ENCODE measurements at regions not wholly inside any gene's neighbourhood (a gene's known extent, or its start where the extent isn't known, plus 50 kb on each side); places are given as distances from the start of the nearest gene placed in this dataset.

DNA sequence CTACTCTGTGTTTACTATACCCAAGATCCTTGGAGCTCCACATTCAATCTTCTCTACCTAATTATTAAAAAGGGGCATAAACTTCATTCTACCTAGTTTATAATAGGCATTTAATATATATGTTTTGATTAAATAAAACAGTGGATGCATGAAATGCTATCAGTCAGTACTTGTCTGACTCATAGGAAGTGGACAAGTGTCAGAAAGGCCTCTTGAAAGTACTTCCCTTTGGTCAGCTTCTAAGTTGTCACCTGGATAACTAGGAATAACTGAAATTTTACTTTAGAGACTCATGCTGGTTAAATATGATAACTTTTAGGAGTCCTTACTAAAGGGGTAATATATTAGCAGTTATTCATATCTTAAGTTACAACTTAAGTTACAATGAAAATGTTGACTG, 329.8 kb downstream of the KLF5 start:
- Histone ChIP-seq H3K4me2 (ENCODE audit: low read length) (no peak overlapping the region), H3K27ac (ENCODE audit: low read depth, low read length) (no peak overlapping the region), H3K9me3 (ENCODE audit: control insufficient read depth in 1 of 2, insufficient read depth in 1 of 2, low read depth in 1 of 2, low read length in 2 of 2) (no peaks in the 10 kb centered on the region), H4K20me1 (ENCODE audit: insufficient read depth) (no peaks in the 10 kb centered on the region), H3K36me3 (ENCODE audit: control insufficient read depth in 1 of 2, insufficient read depth in 2 of 2, low read length in 2 of 2) (no peaks in the 10 kb centered on the region), H3K79me2 (ENCODE audit: insufficient read depth, low read length) (no peaks in the 10 kb centered on the region), H3K9me2 (ENCODE audit: insufficient read depth) (no peaks in the 10 kb centered on the region), H3K27me3 (ENCODE audit: insufficient read depth, low read length) (no peaks in the 10 kb centered on the region), H2AFZ (ENCODE audit: low read depth, low read length, poor library complexity, severe bottlenecking) (no peak overlapping the region), H3K4me1 (ENCODE audit: control insufficient read depth in 1 of 2, insufficient read depth in 2 of 2, low read length in 2 of 2) (no peaks in the 10 kb centered on the region), H3K4me3 (replicated peaks in 1 of 2; ENCODE audit: low read depth in 1 of 2, low read length in 2 of 2) (no peak overlapping the region), H3K9ac (ENCODE audit: low read length) (no peak overlapping the region)
- RAD21 ChIA-PET (ENCODE audit: low non-redundant PET in 1 of 2, low total read pairs in 2 of 2, uncharacterized antibody in 2 of 2, unreplicated experiment in 2 of 2), result no interaction called here
- DNase-seq (ENCODE audit: low read depth, low spot score) (no peak), ATAC-seq (no peak)
- no TSS peak for BruUV-seq (replicated peaks)
- POLR2A ChIA-PET, result interaction anchor here (0.7 kb wide), 1 partner anchor 22 kb away, joined by 3 read pairs; no protein-coding TSS in a partner anchor
- intact Hi-C loops (cut with micrococcal nuclease), result no loop called here
- CTCF ChIA-PET, result no interaction called here
- TF ChIP-seq, protein P1, sequence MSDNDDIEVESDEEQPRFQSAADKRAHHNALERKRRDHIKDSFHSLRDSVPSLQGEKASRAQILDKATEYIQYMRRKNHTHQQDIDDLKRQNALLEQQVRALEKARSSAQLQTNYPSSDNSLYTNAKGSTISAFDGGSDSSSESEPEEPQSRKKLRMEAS (IDR thresholded peaks at IDR 0.05), result no peak
- no peak for TF ChIP-seq SIN3A (IDR thresholded peaks at IDR 0.05; ENCODE audit: low read depth)
- no peak for TF ChIP-seq TCF7L2 (IDR thresholded peaks at IDR 0.05; ENCODE audit: borderline replicate concordance, extremely low read depth, insufficient read depth, insufficient read length)
- TF ChIP-seq CEBPB (IDR thresholded peaks at IDR 0.05; ENCODE audit: low read depth), result no peak
- no peak for TF ChIP-seq POLR2AphosphoS5 (IDR thresholded peaks at IDR 0.05; ENCODE audit: low read depth, low read length)
- TF ChIP-seq EGR1 (IDR thresholded peaks at IDR 0.05; ENCODE audit: low read depth), result no peak

DNA sequence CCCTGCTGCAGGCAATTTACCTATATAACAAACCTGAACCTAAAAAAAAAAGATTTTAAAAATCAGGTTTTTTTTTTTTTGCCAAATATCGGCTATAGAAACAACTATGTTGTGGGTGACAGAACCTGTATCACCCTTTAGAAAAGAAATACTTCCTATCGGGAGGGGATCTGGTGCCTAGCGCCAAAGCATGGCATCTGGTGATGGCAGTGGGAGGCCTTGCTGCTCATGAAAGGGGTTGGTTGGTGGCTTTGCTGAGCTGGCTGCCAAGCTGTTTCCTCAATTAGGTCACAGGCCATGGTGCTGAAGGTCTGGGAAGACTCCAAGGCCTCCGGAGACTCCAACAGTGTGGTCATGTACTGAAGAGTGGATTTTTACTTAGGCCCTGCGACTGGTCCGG, 328.5 kb downstream of the KLF5 start:
- Histone ChIP-seq H3K27ac (ENCODE audit: low read depth, low read length) (no peak overlapping the region), H3K79me2 (ENCODE audit: insufficient read depth, low read length) (no peaks in the 10 kb centered on the region), H3K4me1 (ENCODE audit: control insufficient read depth in 1 of 2, insufficient read depth in 2 of 2, low read length in 2 of 2) (no peaks in the 10 kb centered on the region), H3K9me2 (ENCODE audit: insufficient read depth) (no peaks in the 10 kb centered on the region), H2AFZ (ENCODE audit: low read depth, low read length, poor library complexity, severe bottlenecking) (no peak overlapping the region), H3K4me2 (ENCODE audit: low read length) (no peak overlapping the region), H4K20me1 (ENCODE audit: insufficient read depth) (no peaks in the 10 kb centered on the region), H3K9me3 (ENCODE audit: control insufficient read depth in 1 of 2, insufficient read depth in 1 of 2, low read depth in 1 of 2, low read length in 2 of 2) (no peaks in the 10 kb centered on the region), H3K36me3 (ENCODE audit: control insufficient read depth in 1 of 2, insufficient read depth in 2 of 2, low read length in 2 of 2) (no peaks in the 10 kb centered on the region), H3K4me3 (replicated peaks in 1 of 2; ENCODE audit: low read depth in 1 of 2, low read length in 2 of 2) (no peak overlapping the region), H3K27me3 (ENCODE audit: insufficient read depth, low read length) (no peaks in the 10 kb centered on the region), H3K9ac (ENCODE audit: low read length) (no peak overlapping the region)
- BruUV-seq (replicated peaks), result no TSS peak
- DNase-seq (ENCODE audit: low read depth, low spot score) (no peak), ATAC-seq (no peak)
- ChIA-PET RAD21 (ENCODE audit: low non-redundant PET in 1 of 2, low total read pairs in 2 of 2, uncharacterized antibody in 2 of 2, unreplicated experiment in 2 of 2) (no interaction called here), CTCF (no interaction called here), POLR2A (no interaction called here)
- intact Hi-C loops (cut with micrococcal nuclease), result no loop called here
- TF ChIP-seq YY1 (IDR thresholded peaks at IDR 0.05; ENCODE audit: extremely low read depth, insufficient replicate concordance, low read depth, low read length) (no peak), FOSL1 (IDR thresholded peaks at IDR 0.05; ENCODE audit: low read depth) (no peak), SP1 (IDR thresholded peaks at IDR 0.05; ENCODE audit: low read depth) (no peak), JUND (IDR thresholded peaks at IDR 0.05) (no peak), ZNF274 (IDR thresholded peaks at IDR 0.05; ENCODE audit: low read depth, low read length) (no peak), EZH2 (IDR thresholded peaks at IDR 0.05) (no peak), SRF (IDR thresholded peaks at IDR 0.05; ENCODE audit: low read depth) (no peak), POLR2A (IDR thresholded peaks at IDR 0.05; ENCODE audit: borderline replicate concordance, extremely low read depth, insufficient read depth, insufficient read length) (no peak), POLR2AphosphoS5 (IDR thresholded peaks at IDR 0.05; ENCODE audit: low read depth, low read length) (no peak), EZH2phosphoT487 (IDR thresholded peaks at IDR 0.05; ENCODE audit: borderline replicate concordance) (no peak), CEBPB (IDR thresholded peaks at IDR 0.05; ENCODE audit: low read depth) (no peak), ZFX (IDR thresholded peaks at IDR 0.05) (no peak)
- TF ChIP-seq, protein P2, sequence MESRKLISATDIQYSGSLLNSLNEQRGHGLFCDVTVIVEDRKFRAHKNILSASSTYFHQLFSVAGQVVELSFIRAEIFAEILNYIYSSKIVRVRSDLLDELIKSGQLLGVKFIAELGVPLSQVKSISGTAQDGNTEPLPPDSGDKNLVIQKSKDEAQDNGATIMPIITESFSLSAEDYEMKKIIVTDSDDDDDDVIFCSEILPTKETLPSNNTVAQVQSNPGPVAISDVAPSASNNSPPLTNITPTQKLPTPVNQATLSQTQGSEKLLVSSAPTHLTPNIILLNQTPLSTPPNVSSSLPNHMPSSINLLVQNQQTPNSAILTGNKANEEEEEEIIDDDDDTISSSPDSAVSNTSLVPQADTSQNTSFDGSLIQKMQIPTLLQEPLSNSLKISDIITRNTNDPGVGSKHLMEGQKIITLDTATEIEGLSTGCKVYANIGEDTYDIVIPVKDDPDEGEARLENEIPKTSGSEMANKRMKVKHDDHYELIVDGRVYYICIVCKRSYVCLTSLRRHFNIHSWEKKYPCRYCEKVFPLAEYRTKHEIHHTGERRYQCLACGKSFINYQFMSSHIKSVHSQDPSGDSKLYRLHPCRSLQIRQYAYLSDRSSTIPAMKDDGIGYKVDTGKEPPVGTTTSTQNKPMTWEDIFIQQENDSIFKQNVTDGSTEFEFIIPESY (IDR thresholded peaks at IDR 0.05; ENCODE audit: extremely low read depth, insufficient replicate concordance, low read length), result no peak
- TF ChIP-seq, protein P3, sequence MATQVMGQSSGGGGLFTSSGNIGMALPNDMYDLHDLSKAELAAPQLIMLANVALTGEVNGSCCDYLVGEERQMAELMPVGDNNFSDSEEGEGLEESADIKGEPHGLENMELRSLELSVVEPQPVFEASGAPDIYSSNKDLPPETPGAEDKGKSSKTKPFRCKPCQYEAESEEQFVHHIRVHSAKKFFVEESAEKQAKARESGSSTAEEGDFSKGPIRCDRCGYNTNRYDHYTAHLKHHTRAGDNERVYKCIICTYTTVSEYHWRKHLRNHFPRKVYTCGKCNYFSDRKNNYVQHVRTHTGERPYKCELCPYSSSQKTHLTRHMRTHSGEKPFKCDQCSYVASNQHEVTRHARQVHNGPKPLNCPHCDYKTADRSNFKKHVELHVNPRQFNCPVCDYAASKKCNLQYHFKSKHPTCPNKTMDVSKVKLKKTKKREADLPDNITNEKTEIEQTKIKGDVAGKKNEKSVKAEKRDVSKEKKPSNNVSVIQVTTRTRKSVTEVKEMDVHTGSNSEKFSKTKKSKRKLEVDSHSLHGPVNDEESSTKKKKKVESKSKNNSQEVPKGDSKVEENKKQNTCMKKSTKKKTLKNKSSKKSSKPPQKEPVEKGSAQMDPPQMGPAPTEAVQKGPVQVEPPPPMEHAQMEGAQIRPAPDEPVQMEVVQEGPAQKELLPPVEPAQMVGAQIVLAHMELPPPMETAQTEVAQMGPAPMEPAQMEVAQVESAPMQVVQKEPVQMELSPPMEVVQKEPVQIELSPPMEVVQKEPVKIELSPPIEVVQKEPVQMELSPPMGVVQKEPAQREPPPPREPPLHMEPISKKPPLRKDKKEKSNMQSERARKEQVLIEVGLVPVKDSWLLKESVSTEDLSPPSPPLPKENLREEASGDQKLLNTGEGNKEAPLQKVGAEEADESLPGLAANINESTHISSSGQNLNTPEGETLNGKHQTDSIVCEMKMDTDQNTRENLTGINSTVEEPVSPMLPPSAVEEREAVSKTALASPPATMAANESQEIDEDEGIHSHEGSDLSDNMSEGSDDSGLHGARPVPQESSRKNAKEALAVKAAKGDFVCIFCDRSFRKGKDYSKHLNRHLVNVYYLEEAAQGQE (IDR thresholded peaks at IDR 0.05; ENCODE audit: low read depth), result no peak

Measured in HCT116 (cell line).